Neural crest cell (in vitro differentiated cells): ENCODE measurements at regions not wholly inside any gene's neighbourhood (a gene's known extent, or its start where the extent isn't known, plus 50 kb on each side); places are given as distances from the start of the nearest gene placed in this dataset.
A peak's percentile ranks its signal among the peaks of the same experiment; 100 is the strongest.

ENCODE experiments used
- DNase-seq: peaks from one replicate; pipeline ENCODE4 v3.0.0; 2021; ENCODE audit warnings: low read depth, mixed read lengths, low spot score
- H3K27ac Mint-ChIP-seq: one replicate; pipeline ENCODE4 v1.8.0; 2021; ENCODE audit warnings: mild to moderate bottlenecking, mixed read lengths; ENCODE audit not compliant: unreplicated experiment
- H3K27me3 Mint-ChIP-seq: 2 replicates; pipeline ENCODE4 v1.8.0; 2021; ENCODE audit warnings: low read depth, mild to moderate bottlenecking, mixed read lengths
- H3K36me3 Mint-ChIP-seq: 2 replicates; pipeline ENCODE4 v1.8.0; 2021; ENCODE audit warnings: low read depth, mild to moderate bottlenecking, mixed read lengths
- H3K4me1 Mint-ChIP-seq: 2 replicates; pipeline ENCODE4 v1.8.0; 2021; ENCODE audit warnings: mixed read lengths
- H3K4me3 Mint-ChIP-seq: one replicate; pipeline ENCODE4 v1.8.0; 2021; ENCODE audit warnings: mild to moderate bottlenecking, mixed read lengths
- H3K9me3 Mint-ChIP-seq: 2 replicates; pipeline ENCODE4 v1.8.0; 2021; ENCODE audit warnings: mixed read lengths
- TF ChIP-seq, protein P1 (sequence below): fragments of 200-600 bp; sonication (generic); conservative IDR thresholded peaks from 2 replicates; pipeline ENCODE4 v1.5.0; 2021; ENCODE audit warnings: antibody characterized with exemption, mild to moderate bottlenecking

- H3K9me3 Mint-ChIP-seq, result no peaks in the 10 kb centered on the region
- H3K27me3 Mint-ChIP-seq, result no peaks in the 10 kb centered on the region
- peaks cover 12% of the 10 kb centered on the region for H3K4me1 Mint-ChIP-seq
- H3K36me3 Mint-ChIP-seq, result no peaks in the 10 kb centered on the region
- H3K4me3 Mint-ChIP-seq, result no peak overlapping the region
- no peak for DNase-seq
- no peak overlapping the region for H3K27ac Mint-ChIP-seq
- TF ChIP-seq, protein P1, sequence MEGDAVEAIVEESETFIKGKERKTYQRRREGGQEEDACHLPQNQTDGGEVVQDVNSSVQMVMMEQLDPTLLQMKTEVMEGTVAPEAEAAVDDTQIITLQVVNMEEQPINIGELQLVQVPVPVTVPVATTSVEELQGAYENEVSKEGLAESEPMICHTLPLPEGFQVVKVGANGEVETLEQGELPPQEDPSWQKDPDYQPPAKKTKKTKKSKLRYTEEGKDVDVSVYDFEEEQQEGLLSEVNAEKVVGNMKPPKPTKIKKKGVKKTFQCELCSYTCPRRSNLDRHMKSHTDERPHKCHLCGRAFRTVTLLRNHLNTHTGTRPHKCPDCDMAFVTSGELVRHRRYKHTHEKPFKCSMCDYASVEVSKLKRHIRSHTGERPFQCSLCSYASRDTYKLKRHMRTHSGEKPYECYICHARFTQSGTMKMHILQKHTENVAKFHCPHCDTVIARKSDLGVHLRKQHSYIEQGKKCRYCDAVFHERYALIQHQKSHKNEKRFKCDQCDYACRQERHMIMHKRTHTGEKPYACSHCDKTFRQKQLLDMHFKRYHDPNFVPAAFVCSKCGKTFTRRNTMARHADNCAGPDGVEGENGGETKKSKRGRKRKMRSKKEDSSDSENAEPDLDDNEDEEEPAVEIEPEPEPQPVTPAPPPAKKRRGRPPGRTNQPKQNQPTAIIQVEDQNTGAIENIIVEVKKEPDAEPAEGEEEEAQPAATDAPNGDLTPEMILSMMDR, result no peak
Measured at GRCh38 chr6:163929538-163929937, 515.0 kb downstream of the QKI start.

GRCh38 chr6:163926642-163927041, 512.1 kb downstream of the QKI start:
- Mint-ChIP-seq H3K27ac (peak overlapping the region; percentile 97), H3K4me3 (no peak overlapping the region), H3K36me3 (no peaks in the 10 kb centered on the region), H3K27me3 (no peaks in the 10 kb centered on the region), H3K9me3 (peaks cover 2% of the 10 kb centered on the region), H3K4me1 (peaks cover 20% of the 10 kb centered on the region)
- DNase-seq, result no peak
- TF ChIP-seq, protein P1, result no peak

DNA sequence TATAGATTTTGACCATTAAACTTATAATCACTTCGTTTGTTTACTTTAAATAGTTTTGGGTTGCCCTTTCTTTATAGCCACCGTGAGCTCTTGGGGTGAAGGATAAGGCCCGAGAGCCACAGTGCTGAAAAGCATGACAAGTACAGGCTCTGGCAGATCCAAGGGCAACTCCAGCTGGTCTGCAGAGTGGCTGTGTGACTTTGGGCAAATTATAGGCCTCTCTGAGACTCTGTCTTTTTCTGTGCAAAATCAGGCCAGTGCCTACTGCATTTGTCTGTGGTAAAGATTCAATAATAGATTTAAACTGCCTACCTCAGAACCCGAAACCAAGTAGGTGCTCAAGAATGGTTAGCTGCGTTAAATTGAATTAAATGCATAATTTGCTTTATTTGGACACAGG, 511.3 kb downstream of the QKI start:
- DNase-seq, result no peak
- Mint-ChIP-seq H3K9me3 (peaks cover 5% of the 10 kb centered on the region), H3K4me1 (peaks cover 20% of the 10 kb centered on the region), H3K36me3 (no peaks in the 10 kb centered on the region), H3K27ac (no peak overlapping the region), H3K27me3 (no peaks in the 10 kb centered on the region), H3K4me3 (no peak overlapping the region)
- TF ChIP-seq, protein P1, result no peak

GRCh38 chr6:163923658-163924411, 509.3 kb downstream of the QKI start:
- TF ChIP-seq, protein P1, result no peak
- Mint-ChIP-seq H3K9me3 (peaks cover 5% of the 10 kb centered on the region), H3K4me1 (peaks cover 20% of the 10 kb centered on the region), H3K4me3 (no peak overlapping the region), H3K27ac (no peak overlapping the region), H3K27me3 (no peaks in the 10 kb centered on the region), H3K36me3 (no peaks in the 10 kb centered on the region)
- DNase-seq, result no peak

DNA sequence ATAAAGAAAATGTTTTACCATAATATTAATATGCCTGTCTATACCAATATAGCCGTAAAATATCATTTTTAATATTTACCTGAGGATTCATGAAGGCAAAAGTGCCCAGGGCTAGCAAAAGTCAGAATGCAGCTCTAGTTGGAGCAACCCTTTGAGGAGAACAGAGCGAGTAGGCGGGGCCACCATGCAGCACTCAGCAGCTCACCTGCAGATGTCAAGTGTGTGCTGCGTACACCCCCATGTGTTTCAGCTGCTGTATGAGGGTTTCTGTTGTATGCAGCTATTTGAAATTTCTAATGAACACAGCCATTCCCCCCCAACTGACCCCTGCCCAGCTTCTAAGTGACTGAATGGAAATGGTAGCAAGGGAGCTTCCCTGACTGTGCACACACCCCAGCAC, 508.0 kb downstream of the QKI start:
- Mint-ChIP-seq H3K9me3 (peaks cover 7% of the 10 kb centered on the region), H3K36me3 (no peaks in the 10 kb centered on the region)

More for the DNA sequence above, 508.0 kb downstream of the QKI start:
- no peak for DNase-seq
- no peak overlapping the region for H3K27ac Mint-ChIP-seq
- TF ChIP-seq, protein P1, result no peak
- H3K27me3 Mint-ChIP-seq, result no peaks in the 10 kb centered on the region
- H3K4me1 Mint-ChIP-seq, result peaks cover 11% of the 10 kb centered on the region
- no peak overlapping the region for H3K4me3 Mint-ChIP-seq
